HG02588 (cell line): ENCODE measurements at regions not wholly inside any gene's neighbourhood (a gene's known extent, or its start where the extent isn't known, plus 50 kb on each side); places are given as distances from the start of the nearest gene placed in this dataset.

ENCODE experiments used
- ATAC-seq: cut with Tn5 transposase; IDR thresholded peaks from one replicate; pipeline ENCODE4 v1.9.1; 2021; ENCODE audit warnings: mild to moderate bottlenecking, moderate library complexity; ENCODE audit not compliant: unreplicated experiment

GRCh38 chr6:21648475-21649050 is 55.0 kb downstream of the SOX4 start:
- ATAC-seq: peak; percentile 51

- no peak for ATAC-seq
These were observed 59.8 kb downstream of the SOX4 start for GRCh38 chr6:21653323-21653722.

- no peak for ATAC-seq
These were observed 60.4 kb downstream of the SOX4 start for GRCh38 chr6:21653905-21654304.

- no peak for ATAC-seq
These were observed 60.8 kb downstream of the SOX4 start for GRCh38 chr6:21654361-21654760.

- ATAC-seq: no peak
These were observed 70.4 kb downstream of the SOX4 start for GRCh38 chr6:21663966-21664313.

GRCh38 chr6:21664314-21665109 is 71.0 kb downstream of the SOX4 start:
- no peak for ATAC-seq

GRCh38 chr6:21665110-21665391 is 71.5 kb downstream of the SOX4 start:
- no peak for ATAC-seq

- no peak for ATAC-seq
These were observed 72.0 kb downstream of the SOX4 start for GRCh38 chr6:21665392-21666200.

- ATAC-seq: no peak
These were observed 72.7 kb downstream of the SOX4 start for GRCh38 chr6:21666201-21666691.

- ATAC-seq: no peak
These were observed 73.5 kb downstream of the SOX4 start for GRCh38 chr6:21666853-21667681.

GRCh38 chr6:21668795-21669194 is 75.2 kb downstream of the SOX4 start:
- ATAC-seq: no peak

- ATAC-seq: no peak
These were observed 83.2 kb downstream of the SOX4 start for GRCh38 chr6:21676769-21677168.

GRCh38 chr6:21678990-21679389 is 85.4 kb downstream of the SOX4 start:
- ATAC-seq: no peak

- no peak for ATAC-seq
These were observed 86.3 kb downstream of the SOX4 start for GRCh38 chr6:21679761-21680265.

- ATAC-seq: no peak
These were observed 87.1 kb downstream of the SOX4 start for GRCh38 chr6:21680611-21681010.

- ATAC-seq: no peak
These were observed 96.9 kb downstream of the SOX4 start for GRCh38 chr6:21690489-21690888.

- no peak for ATAC-seq
These were observed 98.3 kb downstream of the SOX4 start for GRCh38 chr6:21691685-21692346.

- no peak for ATAC-seq
These were observed 99.2 kb downstream of the SOX4 start for GRCh38 chr6:21692721-21693120.

- ATAC-seq: no peak
These were observed 100.6 kb downstream of the SOX4 start for GRCh38 chr6:21694168-21694567.

GRCh38 chr6:21707524-21708319 is 114.2 kb downstream of the SOX4 start:
- ATAC-seq: no peak
